Prostate gland (tissue), 2 donors: ENCODE measurements at regions not wholly inside any gene's neighbourhood (a gene's known extent, or its start where the extent isn't known, plus 50 kb on each side); places are given as distances from the start of the nearest gene placed in this dataset.
A peak's percentile ranks its signal among the peaks of the same experiment; 100 is the strongest.
"Not testable (repeated sequence)": the region's sequence is repeated elsewhere in the genome, so short reads cannot be mapped to it uniquely, and the experiment has no call there.

Experiments
- DNase-seq: peaks from one replicate; pipeline ENCODE4 v3.0.0-alpha.2; 2019; ENCODE audit warnings: low spot score
- H3K27ac ChIP-seq, 2 donors: fragments of 200-600 bp; sonication (generic); 2 replicates each; pipeline ENCODE4 v1.5.1; 2017 to 2019
- H3K27me3 ChIP-seq: fragments of 200-600 bp; sonication (generic); replicated peaks from 2 replicates; pipeline ENCODE4 v1.5.1; 2019; ENCODE audit not compliant: insufficient read depth
- H3K36me3 ChIP-seq, 2 donors: fragments of 200-600 bp; sonication (generic); 1 replicate in 1 of 2; 2 replicates in 1 of 2; pipeline versions ENCODE4 v1.5.1 to v1.8.1; 2017 to 2019
- H3K4me1 ChIP-seq: fragments of 200-600 bp; sonication (generic); replicated peaks from 2 replicates; pipeline ENCODE4 v1.5.1; 2019
- H3K4me3 ChIP-seq, 2 donors: fragments of 200-600 bp; sonication (generic); 2 replicates each; pipeline ENCODE4 v1.5.1; 2017 to 2019
- H3K9me3 ChIP-seq: fragments of 200-600 bp; sonication (generic); 2 replicates; pipeline ENCODE4 v1.5.1; 2017
- POLR2A ChIP-seq: fragments of 450-650 bp; IDR thresholded peaks from one replicate; pipeline ENCODE4 v1.6.1; 2016; ENCODE audit warnings: antibody characterized with exemption, mild to moderate bottlenecking
- POLR2AphosphoS5 ChIP-seq: sonication (generic); formaldehyde crosslinking; IDR thresholded peaks from one replicate; pipeline ENCODE4 v1.6.1; 2017; ENCODE audit warnings: antibody characterized with exemption
- WGBS: methylation state at CpG from one replicate; pipeline ENCODE4 v1.1.5; 2018; 5-methylcytosine and 5-hydroxymethylcytosine counted together
- intact Hi-C: fragments of 100-400 bp; cut with DNase I; formaldehyde crosslinking; loops from one replicate; pipeline ENCODE4 v1.14.2; 2022
- TF ChIP-seq, protein P1 (sequence below), 4 experiments: fragments of 200-600 bp in 2 of 4; fragments of 450-650 bp in 2 of 4; sonication (generic) in 2 of 4; IDR thresholded peaks; 1 replicate in 3 of 4; 2 replicates in 1 of 4; pipeline ENCODE4 v1.5.1; 2016 to 2019; ENCODE audit warnings: antibody characterized with exemption in 4 of 4, mild to moderate bottlenecking in 2 of 4, moderate library complexity in 2 of 4

GRCh38 chr2:13524492-13524891 lies 807.8 kb downstream of the TRIB2 start:
- H3K27ac ChIP-seq: no peak overlapping the region
- no peaks in the 10 kb centered on the region for H3K36me3 ChIP-seq
- H3K27me3 ChIP-seq: no peaks in the 10 kb centered on the region
- no peak for DNase-seq
- no peak overlapping the region for H3K4me3 ChIP-seq
- TF ChIP-seq POLR2AphosphoS5: no peak
- no peak for TF ChIP-seq POLR2A
- TF ChIP-seq, protein P1, sequence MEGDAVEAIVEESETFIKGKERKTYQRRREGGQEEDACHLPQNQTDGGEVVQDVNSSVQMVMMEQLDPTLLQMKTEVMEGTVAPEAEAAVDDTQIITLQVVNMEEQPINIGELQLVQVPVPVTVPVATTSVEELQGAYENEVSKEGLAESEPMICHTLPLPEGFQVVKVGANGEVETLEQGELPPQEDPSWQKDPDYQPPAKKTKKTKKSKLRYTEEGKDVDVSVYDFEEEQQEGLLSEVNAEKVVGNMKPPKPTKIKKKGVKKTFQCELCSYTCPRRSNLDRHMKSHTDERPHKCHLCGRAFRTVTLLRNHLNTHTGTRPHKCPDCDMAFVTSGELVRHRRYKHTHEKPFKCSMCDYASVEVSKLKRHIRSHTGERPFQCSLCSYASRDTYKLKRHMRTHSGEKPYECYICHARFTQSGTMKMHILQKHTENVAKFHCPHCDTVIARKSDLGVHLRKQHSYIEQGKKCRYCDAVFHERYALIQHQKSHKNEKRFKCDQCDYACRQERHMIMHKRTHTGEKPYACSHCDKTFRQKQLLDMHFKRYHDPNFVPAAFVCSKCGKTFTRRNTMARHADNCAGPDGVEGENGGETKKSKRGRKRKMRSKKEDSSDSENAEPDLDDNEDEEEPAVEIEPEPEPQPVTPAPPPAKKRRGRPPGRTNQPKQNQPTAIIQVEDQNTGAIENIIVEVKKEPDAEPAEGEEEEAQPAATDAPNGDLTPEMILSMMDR (IDR thresholded peaks at IDR 0.05): no peak
- intact Hi-C loops: no loop called here
- no peaks in the 10 kb centered on the region for H3K4me1 ChIP-seq
- WGBS: 86% methylated on average over 1 of the region's 1 CpG
- no peaks in the 10 kb centered on the region for H3K9me3 ChIP-seq

DNA sequence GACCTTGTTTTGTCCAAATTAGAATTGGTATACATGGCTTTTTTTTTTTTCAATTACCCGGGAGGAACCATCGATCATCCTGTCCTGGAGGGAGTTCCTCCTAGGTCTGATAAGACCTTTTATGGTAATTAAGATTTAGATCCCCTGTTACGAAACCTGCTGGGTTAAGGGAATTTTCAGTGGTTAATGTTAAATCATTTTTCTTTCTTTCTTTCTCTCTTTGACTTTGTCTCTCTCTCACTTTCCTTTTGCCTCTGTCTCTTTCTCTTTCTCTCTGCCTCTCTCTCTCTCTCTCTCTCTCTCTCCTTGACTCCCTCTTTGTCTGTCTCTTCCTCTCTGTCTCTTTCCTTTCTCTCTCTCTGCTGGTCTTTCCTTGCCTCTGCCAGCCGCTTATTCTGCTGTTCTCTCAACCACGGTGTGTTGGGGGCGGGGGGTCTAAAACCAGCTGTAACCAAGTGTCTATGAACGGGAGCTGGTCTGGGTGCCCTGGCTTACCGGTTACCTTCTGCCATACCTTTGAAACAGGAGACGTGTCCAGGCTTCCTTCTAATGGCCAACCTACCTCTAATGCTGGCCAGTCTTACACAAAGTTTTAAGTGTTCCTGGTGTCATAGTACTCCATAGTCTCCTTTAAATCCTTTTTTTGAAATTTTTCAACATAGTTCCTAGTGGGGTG lies 815.1 kb downstream of the TRIB2 start:
- intact Hi-C loops, H3K4me3 ChIP-seq, DNase-seq, H3K36me3 ChIP-seq, H3K27me3 ChIP-seq, H3K4me1 ChIP-seq, H3K27ac ChIP-seq, H3K9me3 ChIP-seq: not testable (repeated sequence)
- WGBS: 78% methylated on average over 9 of the region's 9 CpGs

DNA sequence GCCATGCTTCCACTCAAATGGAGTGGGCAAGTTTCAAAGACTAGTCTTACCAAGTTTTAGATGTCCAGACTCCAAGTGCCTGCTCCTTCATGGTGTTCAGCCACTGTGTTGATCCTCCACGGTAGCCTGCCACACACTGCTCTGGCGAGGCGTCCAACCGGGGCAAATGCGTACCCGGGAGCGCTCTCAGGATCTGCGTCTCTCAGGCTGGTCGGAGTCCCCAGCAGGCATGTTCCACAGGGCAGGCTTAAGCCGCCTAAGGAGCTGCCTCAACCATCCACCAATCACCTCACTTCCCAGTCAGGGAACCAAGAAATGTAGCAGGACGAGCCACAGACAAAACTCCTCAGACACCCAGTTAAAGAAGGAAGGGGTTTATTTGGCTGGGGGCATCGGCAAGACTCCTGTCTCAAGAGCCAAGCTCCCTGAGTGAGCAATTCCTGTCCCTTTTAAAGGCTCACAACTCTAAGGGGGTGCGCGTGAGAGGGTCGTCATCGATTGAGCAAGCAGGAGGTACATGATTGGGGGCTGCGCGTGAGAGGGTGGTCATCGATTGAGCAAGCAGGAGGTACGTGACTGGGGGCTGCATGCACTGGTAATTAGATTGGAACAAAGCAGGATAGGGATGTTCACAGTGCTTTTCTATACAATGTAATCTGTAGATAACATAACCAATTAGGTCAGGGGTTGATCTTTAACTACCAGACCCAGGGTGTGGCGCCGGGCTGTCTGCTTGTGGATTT lies 816.2 kb downstream of the TRIB2 start:
- H3K27me3 ChIP-seq, H3K27ac ChIP-seq, H3K9me3 ChIP-seq, intact Hi-C loops, H3K4me3 ChIP-seq, H3K4me1 ChIP-seq, H3K36me3 ChIP-seq, DNase-seq: not testable (repeated sequence)
- 81% methylated on average over 22 of the region's 22 CpGs for WGBS

- 93% methylated on average over 2 of the region's 2 CpGs for WGBS
Observed at GRCh38 chr2:13533524-13533922, 816.8 kb downstream of the TRIB2 start.

DNA sequence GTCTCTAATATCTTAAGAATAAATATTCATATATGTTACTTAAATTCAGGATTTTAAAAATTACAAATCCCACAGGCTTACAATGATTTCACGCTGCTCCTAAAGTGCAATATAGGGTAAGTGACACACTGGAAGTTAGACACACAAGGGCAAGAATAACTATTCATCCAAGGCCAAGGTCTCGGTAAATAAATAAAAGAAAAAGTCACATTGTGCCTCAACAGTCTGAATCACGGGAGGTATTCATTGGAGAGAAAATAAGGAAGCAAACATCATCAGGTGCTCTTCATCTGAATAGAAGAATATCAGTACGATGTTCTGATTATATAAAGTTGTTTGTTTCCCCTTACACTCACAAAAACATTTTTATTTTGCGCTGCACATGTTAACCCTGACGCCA lies 820.2 kb downstream of the TRIB2 start:
- Histone ChIP-seq H3K27ac (peak overlapping the region; percentile 47 to 75), H3K9me3 (no peaks in the 10 kb centered on the region), H3K27me3 (no peaks in the 10 kb centered on the region), H3K36me3 (no peaks in the 10 kb centered on the region), H3K4me3 (peak overlapping the region in 1 of 2 donors; percentile 21), H3K4me1 (no peaks in the 10 kb centered on the region)
- 53% methylated on average over 6 of the region's 6 CpGs for WGBS
- no peak for DNase-seq
- no peak for TF ChIP-seq POLR2A
- TF ChIP-seq POLR2AphosphoS5: no peak
- TF ChIP-seq, protein P1 (IDR thresholded peaks at IDR 0.05): no peak
- intact Hi-C loops: no loop called here

More at GRCh38 chr2:13533524-13533922, 816.8 kb downstream of the TRIB2 start:
- no peak for TF ChIP-seq POLR2A
- TF ChIP-seq, protein P1 (IDR thresholded peaks at IDR 0.05): no peak
- Histone ChIP-seq H3K36me3 (no peaks in the 10 kb centered on the region), H3K4me1 (no peaks in the 10 kb centered on the region), H3K27ac (no peak overlapping the region), H3K27me3 (no peaks in the 10 kb centered on the region), H3K4me3 (no peak overlapping the region), H3K9me3 (no peaks in the 10 kb centered on the region)
- DNase-seq: no peak
- intact Hi-C loops: no loop called here
